Right lobe of liver (tissue), 6 donors: ENCODE measurements at regions not wholly inside any gene's neighbourhood (a gene's known extent, or its start where the extent isn't known, plus 50 kb on each side); places are given as distances from the start of the nearest gene placed in this dataset.

ENCODE experiments used
- ATAC-seq, 4 donors: fragments of 200-7000 bp; cut with Tn5 transposase; one replicate each; pipeline ENCODE4 v1.9.1; 2020; ENCODE audit warnings: mild to moderate bottlenecking in 4 of 4, moderate library complexity in 4 of 4
- DNase-seq, 3 donors: peaks; one replicate each; pipeline ENCODE4 v3.0.0-alpha.2; 2020
- H3K27ac ChIP-seq, 3 donors: fragments of 200-600 bp; one replicate each; pipeline ENCODE4 v1.8.0; 2022
- H3K27me3 ChIP-seq, 2 donors: fragments of 200-600 bp; one replicate each; pipeline ENCODE4 v1.8.0; 2022
- H3K36me3 ChIP-seq, 4 donors: fragments of 200-600 bp; sonication (generic) in 1 of 4; one replicate each; pipeline versions ENCODE4 v1.5.1 to v1.8.0; 2017 to 2022; ENCODE audit warnings: control low read depth in 1 of 4
- H3K4me1 ChIP-seq, 4 donors: fragments of 200-600 bp; sonication (generic) in 1 of 4; one replicate each; pipeline versions ENCODE4 v1.5.1 to v1.8.0; 2017 to 2022; ENCODE audit warnings: control low read depth in 1 of 4
- H3K4me3 ChIP-seq, 3 donors: fragments of 200-600 bp; one replicate each; pipeline ENCODE4 v1.8.0; 2022
- H3K9me3 ChIP-seq, 4 donors: fragments of 200-600 bp; sonication (generic) in 1 of 4; one replicate each; pipeline versions ENCODE4 v1.5.1 to v1.8.0; 2017 to 2022; ENCODE audit warnings: control low read depth in 1 of 4
- POLR2A ChIP-seq: fragments of 450-650 bp; IDR thresholded peaks from one replicate; pipeline ENCODE4 v1.6.1; 2017; ENCODE audit warnings: antibody characterized with exemption, mild to moderate bottlenecking
- whole genome bisulfite sequencing: methylation state at CpG from one replicate; pipeline ENCODE4 v1.1.6; 2018; ENCODE audit warnings: low coverage, low lambda C conversion rate; ENCODE audit not compliant: insufficient coverage; ENCODE audit errors: missing lambda C conversion rate; 5-methylcytosine and 5-hydroxymethylcytosine counted together
- intact Hi-C, 2 donors: fragments of 100-400 bp; cut with DNase I; formaldehyde crosslinking; loops; one replicate each; pipeline versions ENCODE4 v1.11.2 to v1.14.1; 2022
- TF ChIP-seq, protein P1 (sequence below), 4 donors: fragments of 200-600 bp in 3 of 4; fragments of 450-650 bp in 1 of 4; IDR thresholded peaks; one replicate each; pipeline versions ENCODE4 v1.5.1 to v1.8.0; 2016 to 2022; ENCODE audit warnings: antibody characterized with exemption in 4 of 4, mild to moderate bottlenecking in 2 of 4
- donor health status: DM: no; HTN: yes; CAD: no.
- donor health status: DM: no; HTN: no; CAD: no.
- donor health status: DM: no; HTN: no; CAD: no.
- donor health status: DM: no; HTN: yes; CAD: no.
- donor health status: DM: no; HTN: yes; CAD: no.

DNA sequence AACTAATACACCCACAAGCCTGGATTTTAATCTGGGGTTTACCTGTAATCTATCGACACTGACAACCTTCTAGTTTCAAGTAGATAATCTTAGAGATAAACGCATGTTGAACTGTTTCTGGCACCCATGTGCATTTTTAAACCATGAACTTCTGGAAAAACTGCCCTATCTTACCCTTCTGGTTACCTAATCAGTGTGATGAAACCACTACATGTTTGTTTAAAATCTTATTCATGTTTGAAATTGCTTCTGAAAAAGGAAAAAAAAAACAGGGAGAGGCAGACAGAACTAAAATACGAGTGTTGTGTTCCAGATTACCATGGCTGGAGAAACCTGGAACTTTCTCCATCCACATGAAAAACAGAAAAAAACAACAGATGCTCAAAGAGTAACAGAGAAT is 139.3 kb downstream of the MID1IP1 start:
- H3K36me3 ChIP-seq = no peaks in the 10 kb centered on the region
- WGBS = 26% methylated on average over 3 of the region's 3 CpGs
- peaks cover 0 to 3% of the 10 kb centered on the region in 2 donors for H3K27me3 ChIP-seq
- intact Hi-C loops = no loop called here
- peaks cover 0 to 41% (median 4%) of the 10 kb centered on the region in 4 donors for H3K4me1 ChIP-seq
- TF ChIP-seq, protein P1, sequence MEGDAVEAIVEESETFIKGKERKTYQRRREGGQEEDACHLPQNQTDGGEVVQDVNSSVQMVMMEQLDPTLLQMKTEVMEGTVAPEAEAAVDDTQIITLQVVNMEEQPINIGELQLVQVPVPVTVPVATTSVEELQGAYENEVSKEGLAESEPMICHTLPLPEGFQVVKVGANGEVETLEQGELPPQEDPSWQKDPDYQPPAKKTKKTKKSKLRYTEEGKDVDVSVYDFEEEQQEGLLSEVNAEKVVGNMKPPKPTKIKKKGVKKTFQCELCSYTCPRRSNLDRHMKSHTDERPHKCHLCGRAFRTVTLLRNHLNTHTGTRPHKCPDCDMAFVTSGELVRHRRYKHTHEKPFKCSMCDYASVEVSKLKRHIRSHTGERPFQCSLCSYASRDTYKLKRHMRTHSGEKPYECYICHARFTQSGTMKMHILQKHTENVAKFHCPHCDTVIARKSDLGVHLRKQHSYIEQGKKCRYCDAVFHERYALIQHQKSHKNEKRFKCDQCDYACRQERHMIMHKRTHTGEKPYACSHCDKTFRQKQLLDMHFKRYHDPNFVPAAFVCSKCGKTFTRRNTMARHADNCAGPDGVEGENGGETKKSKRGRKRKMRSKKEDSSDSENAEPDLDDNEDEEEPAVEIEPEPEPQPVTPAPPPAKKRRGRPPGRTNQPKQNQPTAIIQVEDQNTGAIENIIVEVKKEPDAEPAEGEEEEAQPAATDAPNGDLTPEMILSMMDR (IDR thresholded peaks at IDR 0.05) = no peak
- no peak for TF ChIP-seq POLR2A
- ATAC-seq (peak; percentile 29 to 58 (median 52)), DNase-seq (no peak)
- no peak overlapping the region for H3K4me3 ChIP-seq
- peaks cover 0 to 6% (median 0%) of the 10 kb centered on the region in 4 donors for H3K9me3 ChIP-seq
- H3K27ac ChIP-seq = peak overlapping the region in 2 of 3 donors; percentile 2 to 41

DNA sequence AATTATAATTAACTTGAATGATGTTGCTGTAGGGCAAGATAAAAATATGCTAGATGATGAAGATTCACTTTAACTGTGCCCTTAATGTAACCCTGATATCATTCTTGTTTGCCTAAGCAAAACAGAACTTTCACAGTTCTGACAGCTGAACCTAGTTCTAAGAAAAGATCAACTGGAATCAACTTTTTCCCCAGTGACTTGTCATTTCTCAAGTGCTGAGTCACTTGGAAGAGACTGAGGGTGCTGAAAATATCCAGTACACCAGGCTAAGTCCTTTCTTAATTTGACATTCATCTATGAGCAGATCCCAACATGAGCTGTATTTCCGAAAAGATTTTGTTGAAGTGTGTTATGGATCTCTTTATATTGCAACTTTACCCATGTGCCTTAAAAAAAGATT is 140.4 kb downstream of the MID1IP1 start:
- peaks cover 0 to under 1% of the 10 kb centered on the region in 2 donors for H3K27me3 ChIP-seq
- 100% methylated on average over 1 of the region's 1 CpG for WGBS
- TF ChIP-seq, protein P1 (IDR thresholded peaks at IDR 0.05) = no peak
- no peak for TF ChIP-seq POLR2A
- DNase-seq (no peak), ATAC-seq (peak in 2 of 4 donors; percentile 7 to 9)
- H3K9me3 ChIP-seq = peaks cover 0 to 6% (median 0%) of the 10 kb centered on the region in 4 donors
- H3K4me1 ChIP-seq = peaks cover 0 to 41% (median 4%) of the 10 kb centered on the region in 4 donors
- peak overlapping the region in 1 of 3 donors; percentile 41 for H3K27ac ChIP-seq
- no peaks in the 10 kb centered on the region for H3K36me3 ChIP-seq
- intact Hi-C loops = no loop called here
- no peak overlapping the region for H3K4me3 ChIP-seq

DNA sequence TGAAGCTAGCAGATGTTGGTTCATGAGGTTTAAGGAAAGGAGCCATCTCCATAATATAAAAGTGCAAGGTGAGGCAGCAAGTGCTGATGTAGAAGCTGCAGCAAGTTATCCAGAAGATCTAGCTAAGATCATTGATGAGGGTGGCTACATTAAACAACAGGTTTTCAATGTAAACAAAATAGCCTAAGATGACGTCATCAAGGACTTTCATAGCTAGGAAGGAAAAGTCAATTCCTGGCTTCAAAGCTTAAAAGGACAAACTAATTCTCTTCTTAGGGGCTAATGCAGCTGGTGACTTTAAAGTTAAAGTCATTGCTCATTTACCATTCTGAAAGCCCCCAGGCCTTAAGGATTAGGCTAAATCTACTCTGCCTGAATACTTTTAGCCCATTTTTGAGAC is 141.9 kb downstream of the MID1IP1 start:
- DNase-seq (no peak), ATAC-seq (no peak)
- no peaks in the 10 kb centered on the region for H3K36me3 ChIP-seq
- no peaks in the 10 kb centered on the region for H3K27me3 ChIP-seq
- H3K4me3 ChIP-seq = no peak overlapping the region
- TF ChIP-seq, protein P1 (IDR thresholded peaks at IDR 0.05) = no peak
- TF ChIP-seq POLR2A = no peak
- 40% methylated on average over 1 of the region's 1 CpG for WGBS
- H3K4me1 ChIP-seq = peaks cover 0 to 27% (median 3%) of the 10 kb centered on the region in 4 donors
- H3K27ac ChIP-seq = no peak overlapping the region
- peaks cover 0 to 6% (median 0%) of the 10 kb centered on the region in 4 donors for H3K9me3 ChIP-seq
- intact Hi-C loops = no loop called here

DNA sequence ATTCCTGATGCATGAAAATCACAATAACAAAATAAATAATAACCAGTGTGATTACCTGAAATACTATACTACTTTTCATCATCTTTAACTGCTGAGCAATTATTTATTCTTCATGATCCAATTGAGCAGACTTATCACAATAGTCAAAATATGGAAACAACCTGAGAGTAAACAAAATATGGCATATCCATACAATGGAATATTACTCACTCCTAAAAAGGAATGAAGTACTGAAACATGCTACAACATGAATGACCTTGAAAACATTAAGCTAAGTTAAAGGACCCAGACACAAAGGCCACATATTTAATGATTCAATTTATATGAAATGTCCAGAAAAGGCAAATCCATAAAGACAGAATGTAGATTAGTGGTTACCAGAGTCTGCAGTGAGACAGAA is 146.8 kb downstream of the MID1IP1 start:
- TF ChIP-seq, protein P1 (IDR thresholded peaks at IDR 0.05) = no peak
- TF ChIP-seq POLR2A = no peak
- intact Hi-C loops = no loop called here

DNA sequence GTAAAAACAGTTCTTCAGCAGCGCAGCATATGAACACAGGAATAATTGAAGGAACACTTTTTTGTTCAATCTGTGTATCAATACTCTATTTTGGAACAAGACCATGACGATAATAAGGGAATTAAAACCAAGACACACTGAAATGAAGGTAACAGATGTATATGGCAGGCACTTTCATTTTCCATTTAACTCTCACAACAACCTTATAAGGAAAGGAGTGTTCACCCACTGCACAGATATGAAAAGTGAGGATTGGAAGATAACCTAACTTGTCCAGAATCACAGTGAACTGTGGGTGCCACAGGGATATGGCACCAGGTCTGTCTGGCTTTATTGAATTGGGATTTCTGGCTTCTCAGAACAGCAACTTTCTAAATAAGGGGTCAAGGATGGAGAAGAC is 153.3 kb downstream of the MID1IP1 start:
- Histone ChIP-seq H3K9me3 (no peaks in the 10 kb centered on the region), H3K4me1 (no peaks in the 10 kb centered on the region), H3K27ac (no peak overlapping the region), H3K27me3 (no peaks in the 10 kb centered on the region), H3K4me3 (no peak overlapping the region), H3K36me3 (no peaks in the 10 kb centered on the region)
- 61% methylated on average over 2 of the region's 2 CpGs for whole genome bisulfite sequencing
- intact Hi-C loops = no loop called here
- DNase-seq (no peak), ATAC-seq (no peak)
- TF ChIP-seq, protein P1 (IDR thresholded peaks at IDR 0.05) = no peak
- no peak for TF ChIP-seq POLR2A

More for the DNA sequence above, 146.8 kb downstream of the MID1IP1 start:
- Histone ChIP-seq H3K4me3 (no peak overlapping the region), H3K9me3 (peaks cover 0 to 4% (median 0%) of the 10 kb centered on the region in 4 donors), H3K27ac (no peak overlapping the region), H3K27me3 (no peaks in the 10 kb centered on the region), H3K36me3 (no peaks in the 10 kb centered on the region), H3K4me1 (no peaks in the 10 kb centered on the region)
- ATAC-seq (no peak), DNase-seq (no peak)
